H1 (cell line): ENCODE measurements at regions not wholly inside any gene's neighbourhood (a gene's known extent, or its start where the extent isn't known, plus 50 kb on each side); places are given as distances from the start of the nearest gene placed in this dataset.

ENCODE experiments used
- CTCF ChIA-PET: fragments of 300-600 bp; sonication (Branson Sonifier 250); formaldehyde crosslinking; loops from one replicate; lab custom pipeline; 2021; ENCODE audit not compliant: partially characterized antibody; lab: Charles Lee
- POLR2A ChIA-PET: fragments of 300-600 bp; sonication (Branson Sonifier 250); formaldehyde crosslinking; loops from one replicate; lab custom pipeline; 2021; ENCODE audit warnings: inconsistent platforms; ENCODE audit not compliant: partially characterized antibody; lab: Charles Lee
- DNase-seq, 2 experiments: peaks; one replicate each; pipeline versions ENCODE4 v3.0.0 to v3.0.0-alpha.2; 2010 to 2022; ENCODE audit warnings: low spot score in 2 of 2, low read depth in 1 of 2, mixed read lengths in 1 of 2
- FAIRE-seq: peaks from 2 replicates; lab custom pipeline; 2011; peaks lifted over from hg19 to GRCh38; lab: Jason Lieb, UNC
- H2AFZ ChIP-seq: 2 replicates; pipeline ENCODE4 v1.8.1; 2012; ENCODE audit warnings: low read length, inconsistent platforms
- H2AK5ac ChIP-seq: 2 replicates; pipeline ENCODE4 v1.6.1; 2013; ENCODE audit warnings: low read depth, low read length
- H2BK120ac ChIP-seq: replicated peaks from 2 replicates; pipeline ENCODE3; 2013; ENCODE audit warnings: low read depth, low read length, inconsistent platforms
- H2BK12ac ChIP-seq: 2 replicates; pipeline ENCODE4 v1.6.1; 2013; ENCODE audit warnings: low read depth, low read length
- H2BK15ac ChIP-seq: 2 replicates; pipeline ENCODE4 v1.6.1; 2013; ENCODE audit warnings: low read length
- H2BK20ac ChIP-seq: 2 replicates; pipeline ENCODE4 v1.6.1; 2013; ENCODE audit warnings: low read length
- H2BK5ac ChIP-seq: 2 replicates; pipeline ENCODE4 v1.6.1; 2013; ENCODE audit warnings: low read depth, low read length
- H3K14ac ChIP-seq: 2 replicates; pipeline ENCODE4 v1.6.1; 2013; ENCODE audit warnings: inconsistent platforms; ENCODE audit not compliant: insufficient read length
- H3K18ac ChIP-seq: 2 replicates; pipeline ENCODE4 v1.6.1; 2013; ENCODE audit warnings: low read length; ENCODE audit errors: extremely low read depth
- H3K23ac ChIP-seq: 2 replicates; pipeline ENCODE4 v1.6.1; 2013; ENCODE audit warnings: inconsistent platforms; ENCODE audit not compliant: insufficient read length
- H3K23me2 ChIP-seq: 2 replicates; pipeline ENCODE4 v1.6.1; 2013; ENCODE audit warnings: low read depth, low read length
- H3K27ac ChIP-seq: 2 replicates; pipeline ENCODE4 v1.6.1; 2011; ENCODE audit warnings: low read depth, low read length, inconsistent platforms
- H3K27me3 ChIP-seq, 4 experiments: replicated peaks in 1 of 4; 1 replicate in 1 of 4; 2 replicates in 3 of 4; pipeline versions ENCODE4 v1.6.1 to v1.8.1; 2011 to 2013; ENCODE audit warnings: low read length in 3 of 4, mild to moderate bottlenecking in 3 of 4, inconsistent platforms in 2 of 4, mixed read lengths in 2 of 4, moderate library complexity in 1 of 4; ENCODE audit not compliant: control insufficient read depth in 3 of 4, insufficient read depth in 3 of 4; ENCODE audit errors: extremely low read depth in 1 of 4
- H3K36me3 ChIP-seq, 4 experiments: 2 replicates each; pipeline versions ENCODE4 v1.6.1 to v1.8.1; 2011 to 2013; ENCODE audit warnings: mild to moderate bottlenecking in 4 of 4, low read length in 3 of 4, moderate library complexity in 2 of 4, control low read depth in 1 of 4, inconsistent platforms in 1 of 4; ENCODE audit not compliant: insufficient read depth in 4 of 4, control insufficient read depth in 2 of 4
- H3K4ac ChIP-seq: replicated peaks from 2 replicates; pipeline ENCODE3; 2013; ENCODE audit warnings: low read length, low read depth, mixed read lengths, inconsistent platforms; ENCODE audit not compliant: insufficient read length
- H3K4me1 ChIP-seq, 4 experiments: replicated peaks in 1 of 4; 1 replicate in 1 of 4; 2 replicates in 3 of 4; pipeline versions ENCODE4 v1.6.1 to v1.8.1; 2011 to 2013; ENCODE audit warnings: low read length in 3 of 4, inconsistent platforms in 2 of 4, mixed read lengths in 1 of 4; ENCODE audit not compliant: insufficient read depth in 4 of 4, control insufficient read depth in 3 of 4
- H3K4me2 ChIP-seq, 2 experiments: 2 replicates each; pipeline versions ENCODE4 v1.6.1 to v1.8.1; 2011 to 2013; ENCODE audit warnings: low read depth in 2 of 2, low read length in 2 of 2, control low read depth in 1 of 2, inconsistent platforms in 1 of 2, mild to moderate bottlenecking in 1 of 2; ENCODE audit not compliant: insufficient read depth in 1 of 2
- H3K4me3 ChIP-seq, 4 experiments: fragments of 200-600, 300-600 bp in 1 of 4; sonication (generic), shearing (Covaris generic), sonication (Bioruptor Twin) in 1 of 4; 2 replicates each; pipeline versions ENCODE4 v1.5.1 to v1.8.1; 2011 to 2016; ENCODE audit warnings: low read length in 4 of 4, low read depth in 3 of 4, control low read depth in 2 of 4, inconsistent platforms in 2 of 4, mild to moderate bottlenecking in 2 of 4, mixed read lengths in 1 of 4, moderate library complexity in 1 of 4; ENCODE audit not compliant: insufficient read depth in 2 of 4; ENCODE audit errors: extremely low read depth in 1 of 4
- H3K56ac ChIP-seq: replicated peaks from 2 replicates; pipeline ENCODE3; 2013; ENCODE audit warnings: low read depth, mild to moderate bottlenecking, mixed read lengths, low read length, inconsistent platforms; ENCODE audit not compliant: insufficient read length
- H3K79me1 ChIP-seq: 2 replicates; pipeline ENCODE4 v1.6.1; 2013; ENCODE audit warnings: low read depth, low read length, control low read depth
- H3K79me2 ChIP-seq, 2 experiments: 2 replicates each; pipeline versions ENCODE4 v1.6.1 to v1.8.1; 2012 to 2013; ENCODE audit warnings: low read length in 2 of 2, mild to moderate bottlenecking in 2 of 2, inconsistent platforms in 1 of 2; ENCODE audit not compliant: insufficient read depth in 2 of 2, control insufficient read depth in 1 of 2
- H3K9ac ChIP-seq, 4 experiments: replicated peaks in 1 of 4; 1 replicate in 1 of 4; 2 replicates in 3 of 4; pipeline versions ENCODE4 v1.6.1 to v1.8.1; 2011 to 2013; ENCODE audit warnings: low read depth in 3 of 4, low read length in 3 of 4, control low read depth in 2 of 4, mild to moderate bottlenecking in 2 of 4, moderate library complexity in 2 of 4, inconsistent platforms in 1 of 4; ENCODE audit errors: extremely low read depth in 1 of 4
- H3K9me3 ChIP-seq, 2 experiments: 2 replicates each; pipeline versions ENCODE4 v1.6.1 to v1.8.1; 2012 to 2013; ENCODE audit warnings: mild to moderate bottlenecking in 2 of 2, moderate library complexity in 2 of 2, control low read depth in 1 of 2, inconsistent platforms in 1 of 2, low read depth in 1 of 2, low read length in 1 of 2, mixed read lengths in 1 of 2; ENCODE audit not compliant: insufficient read depth in 2 of 2
- H4K20me1 ChIP-seq, 2 experiments: replicated peaks in 1 of 2; 2 replicates each; pipeline versions ENCODE3 to v1.8.1; 2011 to 2013; ENCODE audit warnings: inconsistent platforms in 2 of 2, low read length in 2 of 2, mild to moderate bottlenecking in 1 of 2; ENCODE audit not compliant: insufficient read depth in 2 of 2, control insufficient read depth in 1 of 2
- H4K5ac ChIP-seq: 2 replicates; pipeline ENCODE4 v1.6.1; 2013; ENCODE audit warnings: low read length, low read depth, mixed read lengths, inconsistent platforms; ENCODE audit not compliant: insufficient read length
- H4K8ac ChIP-seq: 2 replicates; pipeline ENCODE4 v1.8.0; 2013; ENCODE audit warnings: mild to moderate bottlenecking, moderate library complexity, low read length, inconsistent platforms; ENCODE audit not compliant: insufficient read depth; ENCODE audit errors: extremely low read depth
- H4K91ac ChIP-seq: replicated peaks from 2 replicates; pipeline ENCODE3; 2013; ENCODE audit warnings: low read length, mixed read lengths, inconsistent platforms; ENCODE audit not compliant: insufficient read length
- MAX ChIP-seq: IDR thresholded peaks from 2 replicates; pipeline ENCODE4 v1.6.1; 2012; ENCODE audit warnings: inconsistent platforms
- NANOG ChIP-seq: IDR thresholded peaks from 2 replicates; pipeline ENCODE4 v1.6.1; 2011; ENCODE audit warnings: low read length, low read depth, mild to moderate bottlenecking, inconsistent platforms; ENCODE audit not compliant: insufficient read depth, poor library complexity, severe bottlenecking
- WGBS, 2 experiments: shearing (Covaris generic) in 1 of 2; methylation state at CpG; one replicate each; pipeline versions ENCODE4 v1.1.6 to v1.1.7; 2013 to 2015; ENCODE audit warnings: low lambda C conversion rate in 2 of 2, mixed read lengths in 2 of 2, inconsistent platforms in 1 of 2, low coverage in 1 of 2, missing lambda C conversion rate in 1 of 2; ENCODE audit not compliant: insufficient replicate concordance in 2 of 2, insufficient coverage in 1 of 2, insufficient read length in 1 of 2; ENCODE audit errors: extremely low coverage in 1 of 2, missing lambda C conversion rate in 1 of 2; 5-methylcytosine and 5-hydroxymethylcytosine counted together

GRCh38 chr5:105218018-105218417 is 1655.4 kb upstream of the NUDT12 start:
- Histone ChIP-seq H3K79me1 (no peaks in the 10 kb centered on the region), H2AFZ (no peak overlapping the region), H3K4me2 (no peak overlapping the region), H3K27me3 (no peaks in the 10 kb centered on the region), H3K9ac (no peak overlapping the region), H3K36me3 (no peaks in the 10 kb centered on the region), H2BK12ac (no peak overlapping the region), H3K23ac (no peak overlapping the region), H4K91ac (no peak overlapping the region), H2BK20ac (no peak overlapping the region), H3K27ac (no peak overlapping the region), H3K4me3 (no peak overlapping the region), H4K8ac (no peak overlapping the region), H2AK5ac (no peak overlapping the region), H3K14ac (no peak overlapping the region), H2BK15ac (no peak overlapping the region), H2BK120ac (no peak overlapping the region), H3K4ac (no peak overlapping the region), H3K4me1 (peaks cover 0 to 4% (median 0%) of the 10 kb centered on the region in 4 experiments; a peak in 1 of 7 replicates), H3K79me2 (no peaks in the 10 kb centered on the region), H3K18ac (no peak overlapping the region), H3K9me3 (no peaks in the 10 kb centered on the region), H2BK5ac (no peak overlapping the region), H3K23me2 (no peaks in the 10 kb centered on the region), H4K20me1 (no peaks in the 10 kb centered on the region), H4K5ac (no peak overlapping the region), H3K56ac (no peak overlapping the region)
- CTCF ChIA-PET, result interaction anchor here (0.6 kb wide), 1 partner anchor 1440 kb away, joined by 3 read pairs; no protein-coding TSS in a partner anchor
- FAIRE-seq, result no peak
- POLR2A ChIA-PET, result no interaction called here
- TF ChIP-seq NANOG, result no peak
- no peak for TF ChIP-seq MAX
- 100% methylated on average over 1 of the region's 1 CpG; no CpG with 5 or more reads in 1 of the 2 experiments for WGBS, 2 experiments
- no peak for DNase-seq
